Gastroesophageal sphincter (tissue), 3 donors: ENCODE measurements at regions not wholly inside any gene's neighbourhood (a gene's known extent, or its start where the extent isn't known, plus 50 kb on each side); places are given as distances from the start of the nearest gene placed in this dataset.

Source experiments
- CTCF ChIP-seq, 4 experiments: fragments of 200-600 bp in 2 of 4; fragments of 450-650 bp in 2 of 4; sonication (generic) in 1 of 4; IDR thresholded peaks; one replicate each; pipeline ENCODE4 v1.5.1; 2017 to 2019; ENCODE audit warnings: antibody characterized with exemption in 4 of 4, mild to moderate bottlenecking in 2 of 4, moderate library complexity in 2 of 4
- EP300 ChIP-seq: sonication (generic); formaldehyde crosslinking; IDR thresholded peaks from one replicate; pipeline ENCODE4 v1.6.1; 2017; ENCODE audit warnings: antibody characterized with exemption, mild to moderate bottlenecking
- POLR2A ChIP-seq, 2 donors: fragments of 450-650 bp; IDR thresholded peaks; one replicate each; pipeline ENCODE4 v1.6.1; 2017; ENCODE audit warnings: antibody characterized with exemption in 2 of 2, mild to moderate bottlenecking in 2 of 2, moderate library complexity in 1 of 2

- TF ChIP-seq CTCF (IDR thresholded peaks at IDR 0.05) = no peak
- no peak for TF ChIP-seq EP300
- no peak for TF ChIP-seq POLR2A (IDR thresholded peaks at IDR 0.05)
Measured at GRCh38 chr1:5151511-5151910, 497.1 kb downstream of the AJAP1 start.
